Osteocyte (in vitro differentiated cells): ENCODE measurements at regions not wholly inside any gene's neighbourhood (a gene's known extent, or its start where the extent isn't known, plus 50 kb on each side); places are given as distances from the start of the nearest gene placed in this dataset.
A peak's percentile ranks its signal among the peaks of the same experiment; 100 is the strongest.

ENCODE experiments used
- DNase-seq: peaks from one replicate; pipeline ENCODE4 v3.0.0; 2021; ENCODE audit warnings: mixed read lengths; ENCODE audit not compliant: unreplicated experiment; ENCODE audit errors: extremely low spot score
- H3K27ac Mint-ChIP-seq: one replicate; pipeline ENCODE4 v1.8.0; 2021; ENCODE audit warnings: mild to moderate bottlenecking, mixed read lengths; ENCODE audit not compliant: unreplicated experiment
- H3K27me3 Mint-ChIP-seq: one replicate; pipeline ENCODE4 v1.8.0; 2021; ENCODE audit warnings: mixed read lengths; ENCODE audit not compliant: unreplicated experiment
- H3K36me3 Mint-ChIP-seq: one replicate; pipeline ENCODE4 v1.8.0; 2021; ENCODE audit warnings: mixed read lengths; ENCODE audit not compliant: unreplicated experiment
- H3K4me1 Mint-ChIP-seq: one replicate; pipeline ENCODE4 v1.8.0; 2021; ENCODE audit warnings: mixed read lengths; ENCODE audit not compliant: unreplicated experiment
- H3K4me3 Mint-ChIP-seq: one replicate; pipeline ENCODE4 v1.8.0; 2021; ENCODE audit warnings: mild to moderate bottlenecking, moderate library complexity, mixed read lengths; ENCODE audit not compliant: unreplicated experiment
- H3K9me3 Mint-ChIP-seq: one replicate; pipeline ENCODE4 v1.8.0; 2021; ENCODE audit warnings: mixed read lengths; ENCODE audit not compliant: unreplicated experiment
- TF ChIP-seq, protein P1 (sequence below): fragments of 200-600 bp; sonication (generic); IDR thresholded peaks from 2 replicates; pipeline ENCODE4 v1.5.0; 2021; ENCODE audit warnings: antibody characterized with exemption, mild to moderate bottlenecking, moderate library complexity

- Mint-ChIP-seq H3K36me3 (no peaks in the 10 kb centered on the region), H3K9me3 (peaks cover 3% of the 10 kb centered on the region), H3K27ac (peak overlapping the region; percentile 96), H3K4me1 (peaks cover 68% of the 10 kb centered on the region), H3K4me3 (peak overlapping the region; percentile 8), H3K27me3 (no peaks in the 10 kb centered on the region)
- TF ChIP-seq, protein P1, sequence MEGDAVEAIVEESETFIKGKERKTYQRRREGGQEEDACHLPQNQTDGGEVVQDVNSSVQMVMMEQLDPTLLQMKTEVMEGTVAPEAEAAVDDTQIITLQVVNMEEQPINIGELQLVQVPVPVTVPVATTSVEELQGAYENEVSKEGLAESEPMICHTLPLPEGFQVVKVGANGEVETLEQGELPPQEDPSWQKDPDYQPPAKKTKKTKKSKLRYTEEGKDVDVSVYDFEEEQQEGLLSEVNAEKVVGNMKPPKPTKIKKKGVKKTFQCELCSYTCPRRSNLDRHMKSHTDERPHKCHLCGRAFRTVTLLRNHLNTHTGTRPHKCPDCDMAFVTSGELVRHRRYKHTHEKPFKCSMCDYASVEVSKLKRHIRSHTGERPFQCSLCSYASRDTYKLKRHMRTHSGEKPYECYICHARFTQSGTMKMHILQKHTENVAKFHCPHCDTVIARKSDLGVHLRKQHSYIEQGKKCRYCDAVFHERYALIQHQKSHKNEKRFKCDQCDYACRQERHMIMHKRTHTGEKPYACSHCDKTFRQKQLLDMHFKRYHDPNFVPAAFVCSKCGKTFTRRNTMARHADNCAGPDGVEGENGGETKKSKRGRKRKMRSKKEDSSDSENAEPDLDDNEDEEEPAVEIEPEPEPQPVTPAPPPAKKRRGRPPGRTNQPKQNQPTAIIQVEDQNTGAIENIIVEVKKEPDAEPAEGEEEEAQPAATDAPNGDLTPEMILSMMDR: no peak
- DNase-seq: no peak
These were observed 69.5 kb downstream of the COPS8 start for GRCh38 chr2:237154884-237155851.

GRCh38 chr2:237156031-237156856 lies 70.6 kb downstream of the COPS8 start:
- Mint-ChIP-seq H3K36me3 (no peaks in the 10 kb centered on the region), H3K4me3 (peak overlapping the region; percentile 40), H3K27ac (peak overlapping the region; percentile 96)

DNA sequence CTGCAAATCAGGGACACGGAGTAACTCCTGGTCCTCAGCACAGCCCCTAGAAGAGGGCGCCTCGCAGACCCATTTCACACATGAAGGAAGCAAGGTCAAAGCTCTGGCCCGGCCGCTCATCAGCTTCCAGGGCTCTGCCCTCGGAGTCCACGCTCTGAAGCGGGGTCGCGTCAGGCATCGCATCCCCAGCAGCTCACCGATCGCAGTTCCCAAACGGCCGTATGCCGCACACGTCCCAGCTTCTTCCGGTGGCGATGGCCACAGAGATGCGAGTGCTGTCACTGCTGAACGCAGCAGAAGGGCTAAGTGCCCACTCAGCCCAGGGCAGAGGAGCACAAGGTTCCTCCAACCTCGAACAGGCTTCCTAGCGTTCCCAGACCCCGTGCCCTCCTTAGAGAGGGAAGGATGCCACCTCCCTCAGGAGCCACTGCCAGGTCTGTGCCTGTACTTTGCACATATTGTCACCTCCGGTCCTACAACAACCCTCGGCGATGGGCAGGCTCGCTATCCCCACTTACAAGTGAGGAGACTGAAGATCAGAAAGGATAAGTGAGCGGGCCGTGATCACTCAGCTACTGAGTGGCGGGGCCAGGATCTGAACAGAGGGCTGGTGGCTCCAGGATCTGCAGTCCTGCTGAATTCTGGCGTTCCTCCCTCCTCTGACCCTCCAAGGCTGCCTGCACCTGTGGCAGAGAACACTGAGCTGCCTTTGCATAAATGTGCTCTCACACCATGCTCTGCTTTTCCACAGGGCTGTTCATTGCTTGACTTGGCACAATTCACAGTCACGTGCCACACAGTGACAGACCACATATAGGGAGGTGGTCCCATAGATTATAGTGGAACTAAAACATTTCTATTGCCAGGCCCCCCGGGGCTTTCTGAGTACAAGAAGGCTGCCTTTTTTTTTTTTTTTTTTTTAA lies 71.4 kb downstream of the COPS8 start:
- peaks cover 85% of the 10 kb centered on the region for H3K4me1 Mint-ChIP-seq
- peak; percentile 90 for DNase-seq
- no peaks in the 10 kb centered on the region for H3K36me3 Mint-ChIP-seq
- TF ChIP-seq, protein P1: no peak
- H3K4me3 Mint-ChIP-seq: peak overlapping the region; percentile 29
- H3K9me3 Mint-ChIP-seq: peaks cover 3% of the 10 kb centered on the region
- H3K27ac Mint-ChIP-seq: peak overlapping the region; percentile 96
- no peaks in the 10 kb centered on the region for H3K27me3 Mint-ChIP-seq

More at GRCh38 chr2:237156031-237156856, 70.6 kb downstream of the COPS8 start:
- H3K27me3 Mint-ChIP-seq: no peaks in the 10 kb centered on the region
- peak; percentile 92 for DNase-seq
- H3K9me3 Mint-ChIP-seq: peaks cover 3% of the 10 kb centered on the region
- TF ChIP-seq, protein P1: no peak
- H3K4me1 Mint-ChIP-seq: peaks cover 77% of the 10 kb centered on the region

- Mint-ChIP-seq H3K27me3 (no peaks in the 10 kb centered on the region), H3K4me3 (no peak overlapping the region), H3K9me3 (peaks cover 3% of the 10 kb centered on the region), H3K36me3 (no peaks in the 10 kb centered on the region), H3K4me1 (peaks cover 84% of the 10 kb centered on the region), H3K27ac (peak overlapping the region; percentile 96)
- TF ChIP-seq, protein P1: no peak
- DNase-seq: no peak
These were observed 72.1 kb downstream of the COPS8 start for GRCh38 chr2:237157780-237158102.
